Heart left ventricle (tissue), 16 donors: ENCODE measurements at regions not wholly inside any gene's neighbourhood (a gene's known extent, or its start where the extent isn't known, plus 50 kb on each side); places are given as distances from the start of the nearest gene placed in this dataset.
A peak's percentile ranks its signal among the peaks of the same experiment; 100 is the strongest.

ENCODE experiments used
- ATAC-seq, 4 donors: fragments of 200-7000 bp; cut with Tn5 transposase; one replicate each; pipeline ENCODE4 v1.9.1; 2020 to 2022; ENCODE audit warnings: moderate library complexity in 4 of 4, mild to moderate bottlenecking in 3 of 4, moderate number of reproducible peaks in 1 of 4
- DNase-seq, 5 donors: peaks; one replicate each; pipeline ENCODE4 v3.0.0-alpha.2; 2020
- H3K27ac ChIP-seq, 12 donors: fragments of 200-600 bp; sonication (generic) in 4 of 12; one replicate each; pipeline versions ENCODE4 v1.5.0 to v1.8.0; 2016 to 2022; ENCODE audit warnings: mild to moderate bottlenecking in 2 of 12
- H3K27me3 ChIP-seq, 9 donors: fragments of 200-600 bp; sonication (generic) in 2 of 9; one replicate each; pipeline versions ENCODE4 v1.5.1 to v1.8.0; 2016 to 2022; ENCODE audit warnings: mild to moderate bottlenecking in 3 of 9
- H3K36me3 ChIP-seq, 9 donors: fragments of 200-600 bp; sonication (generic) in 2 of 9; one replicate each; pipeline versions ENCODE4 v1.5.0 to v1.8.0; 2018 to 2022; ENCODE audit warnings: mild to moderate bottlenecking in 2 of 9
- H3K4me1 ChIP-seq, 12 donors: fragments of 200-600 bp; sonication (generic) in 4 of 12; one replicate each; pipeline versions ENCODE4 v1.5.0 to v1.8.0; 2016 to 2022; ENCODE audit warnings: mild to moderate bottlenecking in 3 of 12
- H3K4me3 ChIP-seq, 12 donors: fragments of 200-600 bp; sonication (generic) in 4 of 12; one replicate each; pipeline versions ENCODE4 v1.5.0 to v1.8.0; 2017 to 2022; ENCODE audit warnings: mild to moderate bottlenecking in 9 of 12, moderate library complexity in 4 of 12
- H3K9me3 ChIP-seq, 12 donors: fragments of 200-600 bp; sonication (generic) in 4 of 12; one replicate each; pipeline versions ENCODE4 v1.5.0 to v1.8.0; 2016 to 2022; ENCODE audit warnings: mild to moderate bottlenecking in 1 of 12
- CTCF ChIP-seq, 12 donors: fragments of 200-600 bp; sonication (generic) in 4 of 12; IDR thresholded peaks; one replicate each; pipeline versions ENCODE4 v1.5.0 to v1.8.0; 2018 to 2022; ENCODE audit warnings: antibody characterized with exemption in 12 of 12, mild to moderate bottlenecking in 5 of 12
- POLR2A ChIP-seq, 2 donors: fragments of 450-650 bp; IDR thresholded peaks; one replicate each; pipeline ENCODE4 v1.6.1; 2017; ENCODE audit warnings: antibody characterized with exemption in 2 of 2, mild to moderate bottlenecking in 2 of 2, moderate library complexity in 2 of 2
- WGBS, 4 donors: extraction: QIAGEN DNeasy Blood & Tissue Kit in 2 of 4; methylation state at CpG; one replicate each; pipeline versions ENCODE4 v1.1.5 to v1.1.7; 2013 to 2018; 5-methylcytosine and 5-hydroxymethylcytosine counted together
- intact Hi-C, 10 donors: fragments of 100-400 bp; cut with DNase I; formaldehyde crosslinking; loops; one replicate each; pipeline versions ENCODE4 v1.11.1 to v1.14.2; 2022
- donor health status: ischemic (EF 13 %, LVEDD 7.1; RV severe dilation, severe dysfunction).
- donor health status: healthy with polysubstance abuse.
- donor health status: DM: no; HTN: yes; CAD: no.
- donor health status: DM: no; HTN: no; CAD: no.
- donor health status: ischemic (EF 25% LVEDD 6.9; RV normal size, moderate dysfunction).
- donor health status: ischemic (EF 25% LVEDD 5.7; RV mildly dilated, moderate dysfunction).
- donor health status: healthy.
- donor health status: DM: yes; HTN: yes; CAD: no.
- donor health status: ischemic (EF 35%, LVEDD 5.7; RV mildly dilated, moderate dysfunction).
- donor health status: nonischemic (EF 11% LVEDD 7.7; RV severe dilation, severe dysfunction).
- donor health status: DM: yes; HTN: yes; CAD: no.
- donor health status: PGD.
- donor health status: ischemic (EF 29% LVEDD 5.4; RV normal size, mild dysfunction).
- donor health status: nonischemic (EF 23%, LVEDD 6.1; RV moderate dilation, normal function).

GRCh38 chr6:112773187-112773586 lies 426.1 kb downstream of the RFPL4B start:
- WGBS, 4 donors = 0% methylated on average over 1 of the region's 1 CpG
- Histone ChIP-seq H3K9me3 (peaks cover 0 to 2% (median 0%) of the 10 kb centered on the region in 12 donors), H3K36me3 (no peaks in the 10 kb centered on the region), H3K4me1 (no peaks in the 10 kb centered on the region), H3K4me3 (no peak overlapping the region), H3K27me3 (no peaks in the 10 kb centered on the region), H3K27ac (no peak overlapping the region)
- TF ChIP-seq POLR2A (IDR thresholded peaks at IDR 0.05) (no peak), CTCF (IDR thresholded peaks at IDR 0.05) (no peak)
- ATAC-seq = no peak
- intact Hi-C loops = loop anchor here in 2 of 10 donors (10.0 kb wide), 2 partner anchors 642 to 1132 kb away; no protein-coding TSS in a partner anchor
- DNase-seq = no peak

- no peak for DNase-seq
- 84 to 96% (median 86%) methylated on average over 4 of the region's 4 CpGs for WGBS, 4 donors
- H3K36me3 ChIP-seq = no peaks in the 10 kb centered on the region
Observed at GRCh38 chr6:112774319-112774718, 427.2 kb downstream of the RFPL4B start.

GRCh38 chr6:112780498-112781096 lies 433.5 kb downstream of the RFPL4B start:
- H3K36me3 ChIP-seq = no peaks in the 10 kb centered on the region
- TF ChIP-seq CTCF (IDR thresholded peaks at IDR 0.05) = peak; percentile 74 to 94 (median 84)
- no peak for TF ChIP-seq POLR2A (IDR thresholded peaks at IDR 0.05)
- WGBS, 4 donors = 24 to 32% (median 28%) methylated on average over 9 of the region's 9 CpGs
- no peak overlapping the region for H3K4me3 ChIP-seq
- no peaks in the 10 kb centered on the region for H3K27me3 ChIP-seq
- no peak overlapping the region for H3K27ac ChIP-seq
- no peaks in the 10 kb centered on the region for H3K9me3 ChIP-seq
- intact Hi-C loops = loop anchor here (1.0 to 10.0 kb wide), 9 partner anchors 1077 to 1154 kb away; partner anchors contain the start of gene MARCKS (in 3 of the 10)
- ATAC-seq = peak in 3 of 4 donors; percentile 86 to 93 (median 91)
- DNase-seq = peak; percentile 52 to 79 (median 66)
- peaks cover 0 to 4% (median 0%) of the 10 kb centered on the region in 12 donors for H3K4me1 ChIP-seq

More at GRCh38 chr6:112774319-112774718, 427.2 kb downstream of the RFPL4B start:
- Histone ChIP-seq H3K4me3 (no peak overlapping the region), H3K27ac (no peak overlapping the region), H3K27me3 (no peaks in the 10 kb centered on the region), H3K4me1 (no peaks in the 10 kb centered on the region), H3K9me3 (no peaks in the 10 kb centered on the region)
- intact Hi-C loops = loop anchor here in 2 of 10 donors (10.0 kb wide), 2 partner anchors 640 to 1130 kb away; no protein-coding TSS in a partner anchor
- TF ChIP-seq POLR2A (IDR thresholded peaks at IDR 0.05) = no peak
- no peak for TF ChIP-seq CTCF (IDR thresholded peaks at IDR 0.05)
- ATAC-seq = no peak

GRCh38 chr6:112781241-112781640 lies 434.1 kb downstream of the RFPL4B start:
- Histone ChIP-seq H3K27me3 (no peaks in the 10 kb centered on the region), H3K27ac (no peak overlapping the region), H3K9me3 (no peaks in the 10 kb centered on the region), H3K4me1 (peaks cover 0 to 4% (median 0%) of the 10 kb centered on the region in 12 donors), H3K4me3 (no peak overlapping the region), H3K36me3 (no peaks in the 10 kb centered on the region)
- DNase-seq (no peak), ATAC-seq (peak in 1 of 4 donors; percentile 24)
- TF ChIP-seq POLR2A (IDR thresholded peaks at IDR 0.05) = no peak
- no peak for TF ChIP-seq CTCF (IDR thresholded peaks at IDR 0.05)
- intact Hi-C loops = loop anchor here (2.0 to 10.0 kb wide), 7 partner anchors 1076 to 1154 kb away; partner anchors contain the start of gene MARCKS (in 3 of the 10)
- 62 to 79% (median 70%) methylated on average over 2 of the region's 2 CpGs for WGBS, 4 donors
